Immature natural killer cell (primary cell): ENCODE measurements at regions not wholly inside any gene's neighbourhood (a gene's known extent, or its start where the extent isn't known, plus 50 kb on each side); places are given as distances from the start of the nearest gene placed in this dataset.
"Not testable (repeated sequence)": the region's sequence is repeated elsewhere in the genome, so short reads cannot be mapped to it uniquely, and the experiment has no call there.

Source experiments
- DNase-seq, 3 donors: peaks; one replicate each; pipeline ENCODE4 v3.0.0; 2022; ENCODE audit warnings: mixed read lengths in 1 of 3
- H3K27ac Mint-ChIP-seq, 6 donors: one replicate each; pipeline ENCODE4 v1.8.0; 2020; ENCODE audit warnings: mixed read lengths in 6 of 6, mild to moderate bottlenecking in 5 of 6, inconsistent platforms in 4 of 6, moderate library complexity in 3 of 6
- H3K27me3 Mint-ChIP-seq, 3 donors: one replicate each; pipeline ENCODE4 v1.8.0; 2020 to 2021; ENCODE audit warnings: low read depth in 3 of 3, mild to moderate bottlenecking in 3 of 3, mixed read lengths in 3 of 3, moderate library complexity in 3 of 3, inconsistent platforms in 1 of 3
- H3K36me3 Mint-ChIP-seq, 3 donors: one replicate each; pipeline ENCODE4 v1.8.0; 2020; ENCODE audit warnings: mixed read lengths in 3 of 3, inconsistent platforms in 2 of 3, mild to moderate bottlenecking in 2 of 3
- H3K4me1 Mint-ChIP-seq, 2 donors: one replicate each; pipeline ENCODE4 v1.8.0; 2020; ENCODE audit warnings: inconsistent platforms in 2 of 2, mild to moderate bottlenecking in 2 of 2, mixed read lengths in 2 of 2, moderate library complexity in 1 of 2
- H3K4me3 Mint-ChIP-seq, 5 donors: one replicate each; pipeline ENCODE4 v1.8.0; 2020; ENCODE audit warnings: mild to moderate bottlenecking in 5 of 5, mixed read lengths in 5 of 5, inconsistent platforms in 3 of 5, moderate library complexity in 3 of 5
- H3K9me3 Mint-ChIP-seq, 6 donors: one replicate each; pipeline ENCODE4 v1.8.0; 2020; ENCODE audit warnings: mild to moderate bottlenecking in 6 of 6, mixed read lengths in 6 of 6, inconsistent platforms in 4 of 6, moderate library complexity in 3 of 6

DNA sequence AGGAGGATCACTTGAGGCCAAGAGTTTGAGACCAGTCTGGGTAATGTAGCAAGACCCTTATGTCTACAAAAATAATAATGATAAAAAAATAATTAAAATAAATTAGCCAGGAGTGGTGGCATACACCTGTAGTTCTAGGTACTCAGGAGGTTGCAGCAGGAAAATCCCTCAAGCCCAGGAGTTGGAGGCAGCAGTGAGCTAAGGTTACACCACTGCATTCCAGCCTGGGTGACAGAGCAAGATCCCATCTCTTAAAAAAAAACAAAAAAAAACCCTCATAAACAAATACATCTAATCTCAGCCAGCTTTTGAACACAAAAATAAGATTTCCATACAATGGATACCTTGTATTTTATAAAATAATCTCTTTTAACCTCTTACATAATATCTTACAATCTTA lies 363.3 kb upstream of the KLF4 start:
- DNase-seq: no peak
- Mint-ChIP-seq H3K27me3 (peaks cover 0 to 2% (median 0%) of the 10 kb centered on the region in 3 donors), H3K4me1 (no peaks in the 10 kb centered on the region), H3K27ac (no peak overlapping the region), H3K9me3 (peaks cover 0 to 9% (median 3%) of the 10 kb centered on the region in 6 donors), H3K4me3 (no peak overlapping the region), H3K36me3 (no peaks in the 10 kb centered on the region)

DNA sequence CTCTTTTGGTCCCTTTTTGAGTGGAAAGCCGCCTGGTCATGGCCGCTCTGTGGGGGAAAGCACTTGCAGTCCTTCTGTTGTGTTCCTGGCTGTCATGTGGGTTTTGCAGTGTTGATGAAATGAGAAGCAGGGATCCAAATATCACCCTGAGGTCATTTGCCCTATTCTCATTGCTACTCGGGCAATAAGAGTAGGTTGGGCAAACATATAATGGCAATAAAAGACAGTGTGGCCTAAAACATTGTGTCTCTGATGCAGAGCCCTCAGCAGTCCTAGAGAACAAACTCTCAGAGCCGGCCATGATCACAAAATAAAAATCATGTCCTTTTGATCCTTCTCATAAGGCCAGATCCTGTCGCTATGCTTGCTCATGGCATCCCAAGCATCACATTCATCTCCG lies 361.1 kb upstream of the KLF4 start:
- Mint-ChIP-seq H3K27ac (no peak overlapping the region), H3K4me3 (no peak overlapping the region), H3K27me3 (peaks cover 0 to 2% (median 0%) of the 10 kb centered on the region in 3 donors), H3K9me3 (peaks cover 0 to 9% (median 3%) of the 10 kb centered on the region in 6 donors), H3K4me1 (no peaks in the 10 kb centered on the region), H3K36me3 (no peaks in the 10 kb centered on the region)
- no peak for DNase-seq

DNA sequence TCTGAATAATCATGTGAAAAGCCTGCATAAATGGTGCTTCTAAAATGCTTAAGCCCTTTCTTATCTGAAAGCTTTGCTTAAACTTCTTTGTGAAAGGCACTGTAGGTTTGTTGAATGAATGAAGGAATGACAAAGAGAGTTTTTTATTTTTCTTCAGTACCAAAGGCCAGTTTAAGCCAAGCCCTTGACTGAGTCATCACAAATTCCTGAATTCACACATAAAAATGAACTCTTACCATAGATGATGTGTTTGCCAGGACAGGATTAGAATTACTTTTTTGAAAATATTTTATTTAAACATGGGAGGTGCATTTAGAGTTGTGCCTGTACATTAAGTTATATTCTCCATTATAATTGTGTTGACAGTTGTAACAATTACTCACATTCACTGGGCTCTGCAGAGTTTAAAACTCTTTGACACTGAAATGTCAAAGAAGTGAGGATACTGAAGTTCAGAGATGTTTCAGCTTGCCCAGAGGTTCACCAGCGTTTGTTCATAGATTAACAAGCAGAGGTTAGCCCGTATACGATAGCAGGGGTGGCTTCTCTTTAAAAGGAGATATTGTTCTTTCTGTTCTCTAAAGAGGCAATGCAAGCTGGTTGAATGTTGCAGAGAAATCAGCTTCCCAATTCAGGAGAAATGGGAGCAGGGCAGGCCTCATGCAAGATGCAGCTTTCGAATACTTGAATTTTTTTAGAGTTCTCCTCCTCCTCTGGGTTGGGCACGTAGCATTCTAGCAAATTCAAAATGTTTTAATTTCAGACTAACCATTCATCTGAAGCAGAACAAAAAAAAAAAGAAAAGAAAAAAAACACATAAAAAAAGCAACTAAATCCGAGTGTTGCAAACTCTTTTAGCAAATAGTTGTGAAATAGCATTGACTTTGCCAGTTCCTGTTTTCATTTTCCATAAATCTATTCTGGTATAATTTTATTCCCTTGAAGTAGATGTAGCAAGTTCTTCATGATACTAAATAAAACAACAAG lies 358.7 kb upstream of the KLF4 start:
- no peak for DNase-seq
- Mint-ChIP-seq H3K4me1 (no peaks in the 10 kb centered on the region), H3K27ac (no peak overlapping the region), H3K36me3 (no peaks in the 10 kb centered on the region), H3K4me3 (no peak overlapping the region), H3K27me3 (peaks cover 0 to under 1% (median 0%) of the 10 kb centered on the region in 3 donors), H3K9me3 (peaks cover 0 to 3% (median 2%) of the 10 kb centered on the region in 6 donors)

DNA sequence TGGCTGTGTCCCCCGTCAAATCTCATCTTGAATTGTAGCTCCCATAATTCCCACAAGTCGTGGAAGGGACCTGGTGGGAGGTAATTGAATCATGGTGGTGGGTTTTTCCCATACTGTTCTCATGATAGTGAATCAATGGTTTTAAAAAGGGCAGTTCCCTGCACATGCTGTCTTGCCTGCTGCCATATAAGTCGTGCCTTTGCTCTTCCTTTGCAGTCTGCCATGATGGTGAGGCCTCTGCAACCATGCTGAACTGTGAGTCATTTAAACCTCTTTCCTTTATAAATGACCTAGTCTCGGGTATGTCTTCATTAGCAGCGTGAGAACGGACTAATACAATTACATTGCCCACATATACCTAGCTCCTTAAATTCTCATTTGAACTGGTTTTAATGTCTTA lies 353.0 kb upstream of the KLF4 start:
- Mint-ChIP-seq H3K27me3 (peaks cover 0 to 2% (median 0%) of the 10 kb centered on the region in 3 donors), H3K4me1 (no peaks in the 10 kb centered on the region), H3K36me3 (peaks cover 0 to 5% (median 0%) of the 10 kb centered on the region in 3 donors), H3K4me3 (no peak overlapping the region), H3K27ac (no peak overlapping the region), H3K9me3 (peaks cover 0 to 6% (median 3%) of the 10 kb centered on the region in 6 donors)
- no peak for DNase-seq

DNA sequence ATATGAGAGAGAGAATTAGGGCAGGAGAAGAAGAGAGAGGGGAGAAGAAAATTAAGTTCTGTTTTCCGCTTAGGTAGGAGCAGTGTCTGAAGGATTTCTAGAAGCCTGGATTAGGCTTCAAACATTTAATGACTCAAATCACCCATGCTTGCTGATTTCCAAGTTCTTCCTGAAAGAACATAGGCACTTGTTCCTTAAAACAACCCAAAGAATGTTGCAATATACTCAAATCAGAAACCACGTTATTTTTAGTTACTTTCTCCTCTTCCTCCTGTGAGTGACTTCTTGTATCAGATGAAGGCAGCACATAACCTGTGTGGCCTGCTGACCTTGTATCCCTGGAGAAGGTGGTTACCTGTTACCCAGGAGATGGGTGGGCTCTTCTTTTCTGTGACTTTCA lies 351.5 kb upstream of the KLF4 start:
- Mint-ChIP-seq H3K4me3 (no peak overlapping the region), H3K9me3 (peaks cover 1 to 9% (median 3%) of the 10 kb centered on the region in 6 donors), H3K36me3 (peaks cover 0 to 5% (median 0%) of the 10 kb centered on the region in 3 donors), H3K4me1 (no peaks in the 10 kb centered on the region), H3K27ac (no peak overlapping the region), H3K27me3 (peaks cover 0 to 3% (median 2%) of the 10 kb centered on the region in 3 donors)
- no peak for DNase-seq

DNA sequence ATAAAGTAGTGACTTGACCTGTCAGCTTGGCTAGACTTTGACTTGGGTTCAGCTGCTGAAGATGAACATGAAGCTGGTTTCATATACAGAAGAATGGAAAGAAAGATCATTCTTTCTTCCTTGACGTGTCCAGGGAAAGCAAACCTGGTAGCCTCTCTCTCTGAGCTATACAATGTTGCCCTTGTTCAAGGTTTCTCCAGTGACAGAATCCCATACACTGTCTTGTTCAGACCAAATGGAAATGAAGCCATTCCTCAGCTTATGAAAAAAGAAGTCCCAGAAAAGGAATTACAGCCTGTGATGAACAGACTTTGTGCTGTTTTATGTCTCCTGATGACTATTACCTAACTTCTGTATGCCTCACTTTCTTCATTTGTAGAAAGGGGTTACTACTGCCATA lies 349.8 kb upstream of the KLF4 start:
- H3K27me3 Mint-ChIP-seq: peaks cover 0 to 4% (median 3%) of the 10 kb centered on the region in 3 donors
- no peaks in the 10 kb centered on the region for H3K4me1 Mint-ChIP-seq
- no peak overlapping the region for H3K27ac Mint-ChIP-seq
- no peak for DNase-seq
- H3K4me3 Mint-ChIP-seq: no peak overlapping the region
- H3K36me3 Mint-ChIP-seq: peaks cover 0 to 5% (median 0%) of the 10 kb centered on the region in 3 donors
- peaks cover 1 to 9% (median 3%) of the 10 kb centered on the region in 6 donors for H3K9me3 Mint-ChIP-seq

DNA sequence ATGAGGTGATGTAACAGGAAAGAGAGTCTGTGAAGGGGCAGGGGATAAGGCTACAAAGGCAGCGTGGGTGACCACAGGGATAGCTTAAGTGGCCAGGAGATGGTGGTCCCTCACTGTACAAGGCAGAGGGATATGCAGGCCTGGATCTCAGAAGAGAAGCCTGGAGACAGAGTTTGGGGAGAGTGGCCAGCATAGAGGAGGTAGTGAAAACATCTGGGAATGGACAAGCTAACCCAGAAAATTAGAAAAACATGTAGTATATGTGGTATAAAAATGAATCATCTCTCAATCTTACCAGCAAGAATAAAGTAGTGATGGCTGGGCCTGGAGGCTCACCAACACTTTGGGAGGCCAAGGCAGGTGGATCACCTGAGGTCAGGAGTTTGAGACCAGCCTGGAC lies 349.2 kb upstream of the KLF4 start:
- H3K27ac Mint-ChIP-seq: no peak overlapping the region
- peaks cover 1 to 9% (median 3%) of the 10 kb centered on the region in 6 donors for H3K9me3 Mint-ChIP-seq
- no peak overlapping the region for H3K4me3 Mint-ChIP-seq
- no peaks in the 10 kb centered on the region for H3K4me1 Mint-ChIP-seq
- peaks cover 0 to 4% (median 3%) of the 10 kb centered on the region in 3 donors for H3K27me3 Mint-ChIP-seq
- H3K36me3 Mint-ChIP-seq: peaks cover 0 to 5% (median 0%) of the 10 kb centered on the region in 3 donors
- DNase-seq: no peak

DNA sequence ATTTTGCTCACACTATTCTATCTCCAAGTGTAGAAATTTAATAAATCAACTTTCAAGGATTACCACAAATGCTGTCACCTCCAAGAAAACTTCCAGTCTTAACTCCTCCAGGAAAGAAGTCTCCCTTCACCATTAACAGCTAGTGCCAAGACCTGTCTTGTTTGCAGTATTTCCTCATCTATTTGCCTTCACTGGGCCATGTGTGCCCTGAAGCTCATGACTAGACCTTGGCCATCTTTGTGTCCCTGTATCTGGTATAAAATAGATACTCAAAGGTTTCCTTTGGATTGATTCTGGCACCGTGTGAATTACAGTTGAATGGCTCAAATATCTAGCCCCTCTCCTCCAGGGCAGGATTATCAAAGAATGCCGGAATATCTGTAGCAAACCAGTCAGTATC lies 346.7 kb upstream of the KLF4 start:
- H3K36me3 Mint-ChIP-seq: peaks cover 0 to 5% (median 0%) of the 10 kb centered on the region in 3 donors

DNA sequence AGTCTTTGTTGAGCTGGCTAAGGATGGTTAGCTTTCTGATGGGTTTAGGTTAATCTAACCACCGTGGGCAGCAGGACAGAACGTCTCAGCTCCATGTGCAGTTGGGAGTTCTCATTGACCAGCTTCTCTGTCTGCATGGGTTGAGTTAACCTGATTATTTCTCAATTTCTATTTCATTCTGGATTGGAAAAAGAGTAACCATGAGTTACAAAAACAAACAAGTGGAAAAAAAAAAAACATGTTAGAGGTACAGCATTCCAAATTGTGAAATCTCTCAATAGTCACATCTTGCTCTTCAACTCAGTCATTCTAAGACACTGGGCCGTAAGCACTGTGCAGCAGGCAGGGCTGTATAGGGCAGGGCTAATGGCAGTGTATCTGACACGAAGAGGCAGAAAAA lies 343.7 kb upstream of the KLF4 start:
- Mint-ChIP-seq H3K27ac (no peak overlapping the region), H3K36me3 (peaks cover 0 to under 1% (median 0%) of the 10 kb centered on the region in 3 donors), H3K27me3 (peaks cover 0 to 3% (median 2%) of the 10 kb centered on the region in 3 donors), H3K9me3 (peaks cover 0 to 15% (median 5%) of the 10 kb centered on the region in 6 donors), H3K4me3 (no peak overlapping the region), H3K4me1 (no peaks in the 10 kb centered on the region)
- DNase-seq: no peak

More for the DNA sequence above, 346.7 kb upstream of the KLF4 start:
- no peak for DNase-seq
- Mint-ChIP-seq H3K27me3 (peaks cover 0 to 4% (median 3%) of the 10 kb centered on the region in 3 donors), H3K9me3 (peaks cover 2 to 10% (median 6%) of the 10 kb centered on the region in 6 donors), H3K4me1 (no peaks in the 10 kb centered on the region), H3K4me3 (no peak overlapping the region), H3K27ac (no peak overlapping the region)

DNA sequence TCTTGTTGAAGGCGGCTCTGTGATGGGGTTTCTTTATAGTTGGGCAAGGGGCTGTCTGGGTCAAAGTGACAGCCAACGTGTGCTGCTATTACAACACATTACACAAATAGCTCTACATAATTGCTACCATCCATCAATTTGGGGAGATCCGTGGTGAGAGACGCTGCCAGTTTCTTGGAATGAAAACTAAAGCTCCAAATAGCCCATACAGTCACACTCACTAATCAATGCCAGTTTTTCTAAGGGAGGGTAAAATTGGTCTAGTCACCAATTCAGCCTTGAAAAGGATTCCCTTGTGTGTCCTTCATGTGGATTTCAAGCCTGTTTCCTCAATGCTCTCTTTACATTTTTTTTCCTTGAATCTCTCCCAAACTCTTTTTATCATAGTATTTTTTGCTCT lies 343.3 kb upstream of the KLF4 start:
- Mint-ChIP-seq H3K4me1 (no peaks in the 10 kb centered on the region), H3K27ac (no peak overlapping the region), H3K9me3 (peaks cover 0 to 15% (median 5%) of the 10 kb centered on the region in 6 donors), H3K4me3 (no peak overlapping the region), H3K27me3 (peaks cover 0 to 3% (median 2%) of the 10 kb centered on the region in 3 donors), H3K36me3 (no peaks in the 10 kb centered on the region)
- no peak for DNase-seq

DNA sequence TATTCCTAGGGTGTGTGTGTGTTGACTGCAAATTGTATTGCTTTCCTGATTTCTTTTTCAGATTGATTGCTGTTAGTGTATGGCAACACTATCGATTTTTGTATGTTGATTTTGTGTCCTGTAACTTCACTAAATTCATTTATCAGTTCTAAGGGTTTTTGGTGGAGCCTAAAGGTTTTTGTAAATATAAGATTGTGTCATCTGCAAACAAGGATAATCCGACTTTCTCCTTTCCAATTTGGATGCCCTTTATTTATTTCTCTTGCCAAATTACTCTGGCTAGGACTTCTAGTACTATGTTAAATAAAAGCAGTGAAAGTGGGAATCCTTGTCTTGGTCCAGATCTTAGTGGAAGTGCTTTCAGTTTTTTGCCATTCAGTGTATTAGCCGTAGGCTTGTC lies 340.9 kb upstream of the KLF4 start:
- Mint-ChIP-seq H3K27ac (no peak overlapping the region), H3K4me3 (no peak overlapping the region), H3K9me3 (peaks cover 0 to 9% (median 3%) of the 10 kb centered on the region in 6 donors), H3K4me1 (no peaks in the 10 kb centered on the region), H3K36me3 (no peaks in the 10 kb centered on the region), H3K27me3 (peaks cover 0 to 2% (median 0%) of the 10 kb centered on the region in 3 donors)
- DNase-seq: no peak

DNA sequence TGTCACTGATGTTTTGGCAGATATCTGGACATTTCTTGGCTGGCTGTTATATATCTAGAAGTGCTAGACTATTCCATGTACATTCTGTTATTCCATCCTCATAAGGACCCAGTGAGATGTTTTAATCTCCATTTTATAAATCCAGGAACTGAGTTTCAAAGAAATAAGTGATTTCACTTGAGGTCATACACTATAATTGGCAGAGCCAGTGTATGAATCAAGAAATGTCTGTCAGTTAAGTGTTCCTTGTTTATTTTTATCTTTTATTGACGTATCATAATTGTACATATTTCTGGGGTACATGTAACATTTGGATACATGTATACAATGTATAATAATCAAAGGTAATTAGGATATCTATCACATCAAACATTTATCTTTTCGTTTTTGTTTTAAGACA lies 338.3 kb upstream of the KLF4 start:
- Mint-ChIP-seq H3K9me3 (peaks cover 0 to 9% (median 3%) of the 10 kb centered on the region in 6 donors), H3K36me3 (no peaks in the 10 kb centered on the region), H3K27me3 (peaks cover 0 to 2% (median 0%) of the 10 kb centered on the region in 3 donors), H3K4me1 (no peaks in the 10 kb centered on the region), H3K4me3 (no peak overlapping the region), H3K27ac (no peak overlapping the region)
- no peak for DNase-seq

DNA sequence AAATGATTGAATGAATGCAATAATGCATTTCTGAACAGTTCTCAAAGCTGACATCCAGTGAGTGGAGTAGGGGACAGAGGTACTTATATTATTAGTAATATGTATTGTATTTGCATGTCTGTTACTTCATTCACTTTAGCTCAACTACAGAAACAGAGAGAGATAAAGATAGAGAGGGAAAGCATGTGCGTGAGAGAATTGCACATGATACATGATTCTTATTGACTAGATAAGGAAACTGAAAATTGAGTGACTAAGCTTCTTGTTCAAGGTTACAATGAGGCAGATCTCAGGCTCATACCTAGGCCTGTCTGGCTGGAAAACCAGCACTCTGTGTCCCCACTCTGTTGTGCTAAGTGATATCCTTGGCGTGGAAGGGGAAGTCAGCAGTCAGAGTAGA lies 337.7 kb upstream of the KLF4 start:
- Mint-ChIP-seq H3K4me1 (no peaks in the 10 kb centered on the region), H3K36me3 (no peaks in the 10 kb centered on the region), H3K4me3 (no peak overlapping the region), H3K27me3 (peaks cover 0 to 2% (median 0%) of the 10 kb centered on the region in 3 donors), H3K9me3 (peaks cover 0 to 9% (median 3%) of the 10 kb centered on the region in 6 donors), H3K27ac (no peak overlapping the region)
- no peak for DNase-seq

DNA sequence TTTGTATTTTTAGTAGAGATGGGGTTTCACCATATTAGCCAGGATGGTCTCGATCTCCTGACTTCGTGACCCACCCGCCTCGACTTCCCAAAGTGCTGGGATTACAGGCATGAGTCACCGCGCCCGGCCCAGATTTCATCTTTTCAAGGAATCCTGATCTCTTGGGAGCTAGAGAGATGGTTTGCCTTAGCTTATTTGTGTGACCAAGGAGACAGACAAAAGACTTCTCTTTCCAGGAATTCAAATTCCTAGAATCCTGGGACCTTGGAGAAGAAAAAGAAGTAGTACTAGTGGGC lies 337.1 kb upstream of the KLF4 start:
- not testable (repeated sequence) for DNase-seq, H3K27ac Mint-ChIP-seq, H3K4me1 Mint-ChIP-seq, H3K36me3 Mint-ChIP-seq, H3K9me3 Mint-ChIP-seq, H3K4me3 Mint-ChIP-seq, H3K27me3 Mint-ChIP-seq
